A673 (cell line): ENCODE measurements at regions not wholly inside any gene's neighbourhood (a gene's known extent, or its start where the extent isn't known, plus 50 kb on each side); places are given as distances from the start of the nearest gene placed in this dataset.

Experiments
- BruUV-seq: library from RNA; stranded (reverse); fragments of 400-500 nt; replicated peaks from 2 replicates; lab custom pipeline; 2021; lab: Mats Ljungman, UMichigan
- CTCF ChIA-PET: fragments of 300-600 bp; sonication (Branson Sonifier 250); formaldehyde crosslinking; loops from one replicate; lab custom pipeline; 2022; ENCODE audit warnings: antibody characterized with exemption; lab: Charles Lee
- POLR2A ChIA-PET: fragments of 300-600 bp; sonication (Branson Sonifier 250); formaldehyde crosslinking; loops from one replicate; lab custom pipeline; 2022; ENCODE audit warnings: antibody characterized with exemption; ENCODE audit not compliant: low non-redundant PET; lab: Charles Lee
- DNase-seq: peaks from one replicate; pipeline ENCODE4 v3.0.0-alpha.2; 2015; ENCODE audit warnings: low spot score
- H3K27ac ChIP-seq: fragments of 200-600 bp; sonication (generic); 2 replicates; pipeline ENCODE4 v1.5.1; 2016; ENCODE audit warnings: mixed run types, low read depth, mild to moderate bottlenecking, mixed read lengths, antibody characterized with exemption, low read length; ENCODE audit not compliant: poor library complexity, severe bottlenecking
- H3K27me3 ChIP-seq: fragments of 200-600 bp; sonication (generic); replicated peaks from 2 replicates; pipeline ENCODE4 v1.6.1; 2017; ENCODE audit warnings: mixed run types, low read depth, mild to moderate bottlenecking, mixed read lengths, antibody characterized with exemption, low read length; ENCODE audit not compliant: insufficient read depth, poor library complexity
- H3K36me3 ChIP-seq: fragments of 200-600 bp; sonication (generic); 2 replicates; pipeline ENCODE4 v1.6.1; 2016; ENCODE audit warnings: mixed run types, mild to moderate bottlenecking, mixed read lengths, antibody characterized with exemption, low read length; ENCODE audit not compliant: insufficient read depth, poor library complexity, severe bottlenecking
- H3K4me1 ChIP-seq: fragments of 200-600 bp; sonication (generic); 2 replicates; pipeline ENCODE4 v1.6.1; 2017; ENCODE audit warnings: mixed run types, mild to moderate bottlenecking, mixed read lengths, antibody characterized with exemption, low read length; ENCODE audit not compliant: insufficient read depth, poor library complexity, severe bottlenecking
- H3K4me3 ChIP-seq: fragments of 200-600 bp; sonication (generic); 2 replicates; pipeline ENCODE4 v1.5.1; 2016; ENCODE audit warnings: low read depth, mixed run types, mild to moderate bottlenecking, mixed read lengths, low read length; ENCODE audit not compliant: poor library complexity, severe bottlenecking
- H3K9me3 ChIP-seq: fragments of 200-600 bp; sonication (generic); 2 replicates; pipeline ENCODE4 v1.6.1; 2016; ENCODE audit warnings: mixed run types, low read depth, mild to moderate bottlenecking, mixed read lengths, antibody characterized with exemption, low read length; ENCODE audit not compliant: poor library complexity, severe bottlenecking
- CTCF ChIP-seq: fragments of 300-800, 200-600 bp; sonication (generic); conservative IDR thresholded peaks from 2 replicates; pipeline ENCODE4 v1.5.1; 2017; ENCODE audit warnings: low read depth, mild to moderate bottlenecking, antibody characterized with exemption, low read length, moderate library complexity, mixed read lengths
- EZH2 ChIP-seq: fragments of 200-600 bp; sonication (generic); IDR thresholded peaks from 2 replicates; pipeline ENCODE4 v1.6.1; 2017; ENCODE audit warnings: borderline replicate concordance, low read depth, mild to moderate bottlenecking, mixed read lengths, antibody characterized with exemption, low read length; ENCODE audit not compliant: poor library complexity, severe bottlenecking
- intact Hi-C: fragments of 100-400 bp; cut with micrococcal nuclease; formaldehyde crosslinking; loops from one replicate; pipeline ENCODE4 v1.10.0; 2022; ENCODE audit not compliant: unreplicated experiment

- intact Hi-C loops, result no loop called here
- H3K27me3 ChIP-seq, result no peaks in the 10 kb centered on the region
- no peaks in the 10 kb centered on the region for H3K4me1 ChIP-seq
- BruUV-seq, result no TSS peak
- no peaks in the 10 kb centered on the region for H3K36me3 ChIP-seq
- CTCF ChIA-PET, result no interaction called here
- POLR2A ChIA-PET, result no interaction called here
- H3K27ac ChIP-seq, result no peak overlapping the region
- no peaks in the 10 kb centered on the region for H3K9me3 ChIP-seq
- DNase-seq, result no peak
- TF ChIP-seq EZH2, result no peak
- TF ChIP-seq CTCF, result no peak
- no peak overlapping the region for H3K4me3 ChIP-seq
Measured at GRCh38 chr20:24877652-24878051, 71.4 kb upstream of the CST7 start.

- no peaks in the 10 kb centered on the region for H3K36me3 ChIP-seq
- H3K4me1 ChIP-seq, result no peaks in the 10 kb centered on the region
- ChIA-PET POLR2A (no interaction called here), CTCF (no interaction called here)
- H3K27me3 ChIP-seq, result no peaks in the 10 kb centered on the region
- intact Hi-C loops, result no loop called here
- H3K4me3 ChIP-seq, result no peak overlapping the region
- no peak overlapping the region for H3K27ac ChIP-seq
- no peak for DNase-seq
- no peak for TF ChIP-seq CTCF
- TF ChIP-seq EZH2, result no peak
- peaks cover 7% of the 10 kb centered on the region for H3K9me3 ChIP-seq
- BruUV-seq, result no TSS peak
Measured at GRCh38 chr20:24878657-24879056, 70.4 kb upstream of the CST7 start.

- BruUV-seq, result no TSS peak
- Histone ChIP-seq H3K36me3 (no peaks in the 10 kb centered on the region), H3K4me3 (no peak overlapping the region), H3K4me1 (no peaks in the 10 kb centered on the region), H3K27ac (no peak overlapping the region), H3K27me3 (no peaks in the 10 kb centered on the region), H3K9me3 (peaks cover 16% of the 10 kb centered on the region)
- intact Hi-C loops, result no loop called here
- ChIA-PET CTCF (no interaction called here), POLR2A (no interaction called here)
- TF ChIP-seq EZH2 (no peak), CTCF (no peak)
- no peak for DNase-seq
Measured at GRCh38 chr20:24879875-24880274, 69.2 kb upstream of the CST7 start.
